ENCODE measurements at regions not wholly inside any gene's neighbourhood (a gene's known extent, or its start where the extent isn't known, plus 50 kb on each side); places are given as distances from the start of the nearest gene placed in this dataset.

DNA sequence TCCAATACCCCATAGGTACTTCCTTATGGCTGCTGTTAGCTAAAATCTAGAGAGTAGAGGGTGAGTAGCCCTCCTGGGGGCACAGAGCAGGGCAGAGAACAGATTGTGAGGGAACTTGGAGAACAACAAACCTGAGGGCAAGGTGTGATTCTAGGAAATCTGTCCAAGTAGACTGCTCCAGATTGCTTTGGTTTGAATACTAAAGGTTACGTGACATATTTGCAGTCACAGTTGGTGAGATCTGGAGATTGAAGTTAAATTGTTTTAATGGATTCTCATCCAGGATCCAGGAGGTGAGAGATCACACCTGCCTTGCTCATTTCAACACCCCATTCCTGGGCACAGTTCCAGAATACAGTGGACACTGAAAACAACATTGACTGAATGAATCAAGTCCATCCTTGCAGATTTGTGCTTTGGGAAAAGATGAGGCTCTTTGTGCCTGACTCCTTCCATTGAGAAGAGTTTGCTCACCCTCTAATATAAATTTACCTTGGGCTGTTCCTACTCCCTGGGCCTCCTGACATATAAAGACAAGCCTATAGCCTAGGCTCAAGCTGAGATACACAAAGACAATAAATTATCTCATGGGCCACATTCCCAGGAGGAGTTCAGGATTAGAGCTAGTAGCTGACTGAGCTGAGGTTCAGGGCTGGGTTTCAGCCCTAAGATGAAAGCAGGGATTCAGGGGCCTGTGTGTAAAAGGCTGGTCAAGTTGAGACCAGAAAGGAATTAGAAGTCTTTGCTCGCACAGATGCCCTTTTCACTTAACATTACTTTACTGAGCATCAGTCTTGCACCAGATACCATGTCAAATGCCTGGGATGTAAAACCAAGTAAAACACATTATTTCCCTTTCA is 400.9 kb upstream of the MCTP2 start:
- no peak for TF ChIP-seq POLR2A (IDR thresholded peaks at IDR 0.05)
- TF ChIP-seq, protein P1, sequence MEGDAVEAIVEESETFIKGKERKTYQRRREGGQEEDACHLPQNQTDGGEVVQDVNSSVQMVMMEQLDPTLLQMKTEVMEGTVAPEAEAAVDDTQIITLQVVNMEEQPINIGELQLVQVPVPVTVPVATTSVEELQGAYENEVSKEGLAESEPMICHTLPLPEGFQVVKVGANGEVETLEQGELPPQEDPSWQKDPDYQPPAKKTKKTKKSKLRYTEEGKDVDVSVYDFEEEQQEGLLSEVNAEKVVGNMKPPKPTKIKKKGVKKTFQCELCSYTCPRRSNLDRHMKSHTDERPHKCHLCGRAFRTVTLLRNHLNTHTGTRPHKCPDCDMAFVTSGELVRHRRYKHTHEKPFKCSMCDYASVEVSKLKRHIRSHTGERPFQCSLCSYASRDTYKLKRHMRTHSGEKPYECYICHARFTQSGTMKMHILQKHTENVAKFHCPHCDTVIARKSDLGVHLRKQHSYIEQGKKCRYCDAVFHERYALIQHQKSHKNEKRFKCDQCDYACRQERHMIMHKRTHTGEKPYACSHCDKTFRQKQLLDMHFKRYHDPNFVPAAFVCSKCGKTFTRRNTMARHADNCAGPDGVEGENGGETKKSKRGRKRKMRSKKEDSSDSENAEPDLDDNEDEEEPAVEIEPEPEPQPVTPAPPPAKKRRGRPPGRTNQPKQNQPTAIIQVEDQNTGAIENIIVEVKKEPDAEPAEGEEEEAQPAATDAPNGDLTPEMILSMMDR (IDR thresholded peaks at IDR 0.05): no peak

All from testis (tissue), 2 donors.